ENCODE measurements at regions not wholly inside any gene's neighbourhood (a gene's known extent, or its start where the extent isn't known, plus 50 kb on each side); places are given as distances from the start of the nearest gene placed in this dataset.

GRCh38 chr2:185245806-185246205 is 492.8 kb upstream of the FSIP2 start:
- TF ChIP-seq CTCF (IDR thresholded peaks at IDR 0.05; ENCODE audit: insufficient read depth, low read depth, low read length) (no peak), EZH2 (IDR thresholded peaks at IDR 0.05; ENCODE audit: insufficient read depth, low read length) (no peak)
